ENCODE measurements at regions not wholly inside any gene's neighbourhood (a gene's known extent, or its start where the extent isn't known, plus 50 kb on each side); places are given as distances from the start of the nearest gene placed in this dataset.

DNA sequence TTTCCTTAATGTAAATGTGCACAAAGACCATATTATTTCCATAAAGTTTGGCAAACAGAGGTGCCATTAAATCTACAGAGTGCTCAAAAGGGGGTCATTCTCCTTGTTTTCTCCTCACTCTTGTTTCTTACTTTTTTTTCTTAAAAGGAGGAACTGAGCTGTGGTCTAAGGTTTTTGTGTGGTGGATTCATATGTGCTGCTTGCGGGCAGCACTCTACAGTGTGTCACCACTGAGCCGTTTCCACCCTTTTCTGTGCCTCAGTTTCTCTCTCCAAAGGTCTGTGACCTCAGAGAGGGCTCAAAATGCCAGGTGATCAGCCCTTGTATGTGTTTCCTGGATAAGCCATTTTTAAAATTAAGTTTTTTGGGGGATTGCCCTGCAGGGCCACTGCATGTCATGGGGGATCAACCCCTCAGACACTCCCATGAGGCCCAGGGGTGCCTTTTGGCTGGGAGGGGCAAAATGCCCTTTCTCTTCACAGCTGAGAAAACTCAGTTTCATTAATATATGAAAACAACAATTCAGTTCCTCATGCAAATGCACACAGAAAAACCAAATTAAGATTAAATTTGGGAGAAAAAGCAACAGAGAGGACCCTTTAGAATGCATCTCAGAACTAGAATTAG is 56.9 kb upstream of the VOPP1 start:
- no peak overlapping the region for H3K4me3 ChIP-seq (ENCODE audit: low read depth, low read length)
- POLR2A ChIA-PET = no interaction called here
- TF ChIP-seq, protein P1, sequence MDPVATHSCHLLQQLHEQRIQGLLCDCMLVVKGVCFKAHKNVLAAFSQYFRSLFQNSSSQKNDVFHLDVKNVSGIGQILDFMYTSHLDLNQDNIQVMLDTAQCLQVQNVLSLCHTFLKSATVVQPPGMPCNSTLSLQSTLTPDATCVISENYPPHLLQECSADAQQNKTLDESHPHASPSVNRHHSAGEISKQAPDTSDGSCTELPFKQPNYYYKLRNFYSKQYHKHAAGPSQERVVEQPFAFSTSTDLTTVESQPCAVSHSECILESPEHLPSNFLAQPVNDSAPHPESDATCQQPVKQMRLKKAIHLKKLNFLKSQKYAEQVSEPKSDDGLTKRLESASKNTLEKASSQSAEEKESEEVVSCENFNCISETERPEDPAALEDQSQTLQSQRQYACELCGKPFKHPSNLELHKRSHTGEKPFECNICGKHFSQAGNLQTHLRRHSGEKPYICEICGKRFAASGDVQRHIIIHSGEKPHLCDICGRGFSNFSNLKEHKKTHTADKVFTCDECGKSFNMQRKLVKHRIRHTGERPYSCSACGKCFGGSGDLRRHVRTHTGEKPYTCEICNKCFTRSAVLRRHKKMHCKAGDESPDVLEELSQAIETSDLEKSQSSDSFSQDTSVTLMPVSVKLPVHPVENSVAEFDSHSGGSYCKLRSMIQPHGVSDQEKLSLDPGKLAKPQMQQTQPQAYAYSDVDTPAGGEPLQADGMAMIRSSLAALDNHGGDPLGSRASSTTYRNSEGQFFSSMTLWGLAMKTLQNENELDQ (tag by site-specific recombination; IDR thresholded peaks at IDR 0.05; ENCODE audit: low read depth) = no peak
- TF ChIP-seq MZF1 (tag by site-specific recombination; IDR thresholded peaks at IDR 0.05; ENCODE audit: borderline replicate concordance) = no peak
- TF ChIP-seq, protein P2, sequence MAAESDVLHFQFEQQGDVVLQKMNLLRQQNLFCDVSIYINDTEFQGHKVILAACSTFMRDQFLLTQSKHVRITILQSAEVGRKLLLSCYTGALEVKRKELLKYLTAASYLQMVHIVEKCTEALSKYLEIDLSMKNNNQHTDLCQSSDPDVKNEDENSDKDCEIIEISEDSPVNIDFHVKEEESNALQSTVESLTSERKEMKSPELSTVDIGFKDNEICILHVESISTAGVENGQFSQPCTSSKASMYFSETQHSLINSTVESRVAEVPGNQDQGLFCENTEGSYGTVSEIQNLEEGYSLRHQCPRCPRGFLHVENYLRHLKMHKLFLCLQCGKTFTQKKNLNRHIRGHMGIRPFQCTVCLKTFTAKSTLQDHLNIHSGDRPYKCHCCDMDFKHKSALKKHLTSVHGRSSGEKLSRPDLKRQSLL (tag by site-specific recombination; IDR thresholded peaks at IDR 0.05) = no peak
- no peak for TF ChIP-seq ZNF175 (tag by site-specific recombination; IDR thresholded peaks at IDR 0.05)
- TF ChIP-seq ZNF529 (tag by site-specific recombination; IDR thresholded peaks at IDR 0.05; ENCODE audit: insufficient replicate concordance) = no peak
- TF ChIP-seq, protein P3, sequence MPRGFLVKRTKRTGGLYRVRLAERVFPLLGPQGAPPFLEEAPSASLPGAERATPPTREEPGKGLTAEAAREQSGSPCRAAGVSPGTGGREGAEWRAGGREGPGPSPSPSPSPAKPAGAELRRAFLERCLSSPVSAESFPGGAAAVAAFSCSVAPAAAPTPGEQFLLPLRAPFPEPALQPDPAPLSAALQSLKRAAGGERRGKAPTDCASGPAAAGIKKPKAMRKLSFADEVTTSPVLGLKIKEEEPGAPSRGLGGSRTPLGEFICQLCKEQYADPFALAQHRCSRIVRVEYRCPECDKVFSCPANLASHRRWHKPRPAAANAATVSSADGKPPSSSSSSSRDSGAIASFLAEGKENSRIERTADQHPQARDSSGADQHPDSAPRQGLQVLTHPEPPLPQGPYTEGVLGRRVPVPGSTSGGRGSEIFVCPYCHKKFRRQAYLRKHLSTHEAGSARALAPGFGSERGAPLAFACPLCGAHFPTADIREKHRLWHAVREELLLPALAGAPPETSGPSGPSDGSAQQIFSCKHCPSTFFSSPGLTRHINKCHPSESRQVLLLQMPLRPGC (tag by site-specific recombination; IDR thresholded peaks at IDR 0.05) = no peak
- TF ChIP-seq ZNF274 (IDR thresholded peaks at IDR 0.05; ENCODE audit: low read length) = no peak
- TF ChIP-seq ZNF274 (tag by site-specific recombination; IDR thresholded peaks at IDR 0.05; ENCODE audit: borderline replicate concordance) = no peak
- TF ChIP-seq FEZF1 (tag by site-specific recombination; IDR thresholded peaks at IDR 0.05) = no peak
- no peak for TF ChIP-seq ZFP41 (tag by site-specific recombination; IDR thresholded peaks at IDR 0.05; ENCODE audit: borderline replicate concordance)
- TF ChIP-seq ZNF792 (tag by site-specific recombination; IDR thresholded peaks at IDR 0.05) = no peak
- no peak for TF ChIP-seq ZNF416 (tag by site-specific recombination; IDR thresholded peaks at IDR 0.05)
- TF ChIP-seq GLIS2 (tag by site-specific recombination; IDR thresholded peaks at IDR 0.05) = no peak
- TF ChIP-seq ZNF560 (tag by site-specific recombination; IDR thresholded peaks at IDR 0.05; ENCODE audit: borderline replicate concordance) = no peak
- no peak for TF ChIP-seq KLF8 (tag by site-specific recombination; IDR thresholded peaks at IDR 0.05)
- TF ChIP-seq ZNF335 (tag by site-specific recombination; conservative IDR thresholded peaks at IDR 0.05) = no peak
- TF ChIP-seq ZNF157 (tag by site-specific recombination; IDR thresholded peaks at IDR 0.05) = no peak
- no peak overlapping the region for H3K27ac ChIP-seq (ENCODE audit: extremely low read depth, low read depth, low read length)
- CTCF ChIA-PET = interaction anchor here (4.8 kb wide), 1 partner anchor 12 kb away, joined by 22 read pairs; no protein-coding TSS in a partner anchor
- no peaks in the 10 kb centered on the region for H3K36me3 ChIP-seq (ENCODE audit: control insufficient read depth in 2 of 2, insufficient read depth in 1 of 2, low read length in 2 of 2)
- no peaks in the 10 kb centered on the region for H3K4me1 ChIP-seq (ENCODE audit: control insufficient read depth, insufficient read depth, low read length)
- no peaks in the 10 kb centered on the region for H3K9me3 ChIP-seq (ENCODE audit: control insufficient read depth, insufficient read depth, low read depth, low read length)

DNA sequence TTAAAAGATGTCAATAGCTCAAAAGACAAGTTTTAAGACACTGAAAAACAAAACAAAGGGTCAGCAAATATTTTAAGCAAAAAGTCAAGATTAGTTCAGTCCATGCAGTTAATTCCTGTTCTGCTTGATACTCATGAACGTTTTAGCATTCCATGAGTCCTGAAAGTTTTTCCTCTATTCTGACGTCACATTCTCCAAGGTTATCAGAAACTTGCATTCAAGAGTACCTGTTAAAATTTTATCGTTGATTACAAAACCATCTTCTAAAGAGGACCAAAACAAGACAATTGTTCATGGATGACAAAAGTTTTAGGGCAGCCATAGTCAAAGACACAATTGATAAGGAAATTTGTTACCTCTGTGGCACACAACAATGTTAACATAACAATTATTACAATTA is 52.5 kb upstream of the VOPP1 start:
- CTCF ChIA-PET = no interaction called here
- POLR2A ChIA-PET = no interaction called here
- TF ChIP-seq ZNF416 (tag by site-specific recombination; IDR thresholded peaks at IDR 0.05) (no peak), ZXDB (tag by site-specific recombination; IDR thresholded peaks at IDR 0.05) (no peak), ZNF501 (tag by site-specific recombination; IDR thresholded peaks at IDR 0.05) (no peak), ZNF266 (tag by site-specific recombination; IDR thresholded peaks at IDR 0.05; ENCODE audit: low read depth) (no peak), ZNF112 (tag by site-specific recombination; IDR thresholded peaks at IDR 0.05) (no peak)
- Histone ChIP-seq H3K9me3 (ENCODE audit: control insufficient read depth, insufficient read depth, low read depth, low read length) (no peaks in the 10 kb centered on the region), H3K4me3 (ENCODE audit: low read depth, low read length) (no peak overlapping the region), H3K4me1 (ENCODE audit: control insufficient read depth, insufficient read depth, low read length) (no peaks in the 10 kb centered on the region), H3K27ac (ENCODE audit: extremely low read depth, low read depth, low read length) (no peak overlapping the region), H3K36me3 (ENCODE audit: control insufficient read depth in 2 of 2, insufficient read depth in 1 of 2, low read length in 2 of 2) (no peaks in the 10 kb centered on the region)
